H1 (cell line): ENCODE measurements at regions not wholly inside any gene's neighbourhood (a gene's known extent, or its start where the extent isn't known, plus 50 kb on each side); places are given as distances from the start of the nearest gene placed in this dataset.

ENCODE experiments used
- CTCF ChIA-PET: fragments of 300-600 bp; sonication (Branson Sonifier 250); formaldehyde crosslinking; loops from one replicate; lab custom pipeline; 2021; ENCODE audit not compliant: partially characterized antibody; lab: Charles Lee
- POLR2A ChIA-PET: fragments of 300-600 bp; sonication (Branson Sonifier 250); formaldehyde crosslinking; loops from one replicate; lab custom pipeline; 2021; ENCODE audit warnings: inconsistent platforms; ENCODE audit not compliant: partially characterized antibody; lab: Charles Lee
- DNase-seq, 2 experiments: peaks; one replicate each; pipeline versions ENCODE4 v3.0.0 to v3.0.0-alpha.2; 2010 to 2022; ENCODE audit warnings: low spot score in 2 of 2, low read depth in 1 of 2, mixed read lengths in 1 of 2
- FAIRE-seq: peaks from 2 replicates; lab custom pipeline; 2011; peaks lifted over from hg19 to GRCh38; lab: Jason Lieb, UNC
- H2AFZ ChIP-seq: 2 replicates; pipeline ENCODE4 v1.8.1; 2012; ENCODE audit warnings: low read length, inconsistent platforms
- H2AK5ac ChIP-seq: 2 replicates; pipeline ENCODE4 v1.6.1; 2013; ENCODE audit warnings: low read depth, low read length
- H2BK120ac ChIP-seq: replicated peaks from 2 replicates; pipeline ENCODE3; 2013; ENCODE audit warnings: low read depth, low read length, inconsistent platforms
- H2BK12ac ChIP-seq: 2 replicates; pipeline ENCODE4 v1.6.1; 2013; ENCODE audit warnings: low read depth, low read length
- H2BK15ac ChIP-seq: 2 replicates; pipeline ENCODE4 v1.6.1; 2013; ENCODE audit warnings: low read length
- H2BK20ac ChIP-seq: 2 replicates; pipeline ENCODE4 v1.6.1; 2013; ENCODE audit warnings: low read length
- H2BK5ac ChIP-seq: 2 replicates; pipeline ENCODE4 v1.6.1; 2013; ENCODE audit warnings: low read depth, low read length
- H3K14ac ChIP-seq: 2 replicates; pipeline ENCODE4 v1.6.1; 2013; ENCODE audit warnings: inconsistent platforms; ENCODE audit not compliant: insufficient read length
- H3K18ac ChIP-seq: 2 replicates; pipeline ENCODE4 v1.6.1; 2013; ENCODE audit warnings: low read length; ENCODE audit errors: extremely low read depth
- H3K23ac ChIP-seq: 2 replicates; pipeline ENCODE4 v1.6.1; 2013; ENCODE audit warnings: inconsistent platforms; ENCODE audit not compliant: insufficient read length
- H3K23me2 ChIP-seq: 2 replicates; pipeline ENCODE4 v1.6.1; 2013; ENCODE audit warnings: low read depth, low read length
- H3K27ac ChIP-seq: 2 replicates; pipeline ENCODE4 v1.6.1; 2011; ENCODE audit warnings: low read depth, low read length, inconsistent platforms
- H3K27me3 ChIP-seq, 4 experiments: replicated peaks in 1 of 4; 1 replicate in 1 of 4; 2 replicates in 3 of 4; pipeline versions ENCODE4 v1.6.1 to v1.8.1; 2011 to 2013; ENCODE audit warnings: low read length in 3 of 4, mild to moderate bottlenecking in 3 of 4, inconsistent platforms in 2 of 4, mixed read lengths in 2 of 4, moderate library complexity in 1 of 4; ENCODE audit not compliant: control insufficient read depth in 3 of 4, insufficient read depth in 3 of 4; ENCODE audit errors: extremely low read depth in 1 of 4
- H3K36me3 ChIP-seq, 4 experiments: 2 replicates each; pipeline versions ENCODE4 v1.6.1 to v1.8.1; 2011 to 2013; ENCODE audit warnings: mild to moderate bottlenecking in 4 of 4, low read length in 3 of 4, moderate library complexity in 2 of 4, control low read depth in 1 of 4, inconsistent platforms in 1 of 4; ENCODE audit not compliant: insufficient read depth in 4 of 4, control insufficient read depth in 2 of 4
- H3K4ac ChIP-seq: replicated peaks from 2 replicates; pipeline ENCODE3; 2013; ENCODE audit warnings: low read length, low read depth, mixed read lengths, inconsistent platforms; ENCODE audit not compliant: insufficient read length
- H3K4me1 ChIP-seq, 4 experiments: replicated peaks in 1 of 4; 1 replicate in 1 of 4; 2 replicates in 3 of 4; pipeline versions ENCODE4 v1.6.1 to v1.8.1; 2011 to 2013; ENCODE audit warnings: low read length in 3 of 4, inconsistent platforms in 2 of 4, mixed read lengths in 1 of 4; ENCODE audit not compliant: insufficient read depth in 4 of 4, control insufficient read depth in 3 of 4
- H3K4me2 ChIP-seq, 2 experiments: 2 replicates each; pipeline versions ENCODE4 v1.6.1 to v1.8.1; 2011 to 2013; ENCODE audit warnings: low read depth in 2 of 2, low read length in 2 of 2, control low read depth in 1 of 2, inconsistent platforms in 1 of 2, mild to moderate bottlenecking in 1 of 2; ENCODE audit not compliant: insufficient read depth in 1 of 2
- H3K4me3 ChIP-seq, 4 experiments: fragments of 200-600, 300-600 bp in 1 of 4; sonication (generic), shearing (Covaris generic), sonication (Bioruptor Twin) in 1 of 4; 2 replicates each; pipeline versions ENCODE4 v1.5.1 to v1.8.1; 2011 to 2016; ENCODE audit warnings: low read length in 4 of 4, low read depth in 3 of 4, control low read depth in 2 of 4, inconsistent platforms in 2 of 4, mild to moderate bottlenecking in 2 of 4, mixed read lengths in 1 of 4, moderate library complexity in 1 of 4; ENCODE audit not compliant: insufficient read depth in 2 of 4; ENCODE audit errors: extremely low read depth in 1 of 4
- H3K56ac ChIP-seq: replicated peaks from 2 replicates; pipeline ENCODE3; 2013; ENCODE audit warnings: low read depth, mild to moderate bottlenecking, mixed read lengths, low read length, inconsistent platforms; ENCODE audit not compliant: insufficient read length
- H3K79me1 ChIP-seq: 2 replicates; pipeline ENCODE4 v1.6.1; 2013; ENCODE audit warnings: low read depth, low read length, control low read depth
- H3K79me2 ChIP-seq, 2 experiments: 2 replicates each; pipeline versions ENCODE4 v1.6.1 to v1.8.1; 2012 to 2013; ENCODE audit warnings: low read length in 2 of 2, mild to moderate bottlenecking in 2 of 2, inconsistent platforms in 1 of 2; ENCODE audit not compliant: insufficient read depth in 2 of 2, control insufficient read depth in 1 of 2
- H3K9ac ChIP-seq, 4 experiments: replicated peaks in 1 of 4; 1 replicate in 1 of 4; 2 replicates in 3 of 4; pipeline versions ENCODE4 v1.6.1 to v1.8.1; 2011 to 2013; ENCODE audit warnings: low read depth in 3 of 4, low read length in 3 of 4, control low read depth in 2 of 4, mild to moderate bottlenecking in 2 of 4, moderate library complexity in 2 of 4, inconsistent platforms in 1 of 4; ENCODE audit errors: extremely low read depth in 1 of 4
- H3K9me3 ChIP-seq, 2 experiments: 2 replicates each; pipeline versions ENCODE4 v1.6.1 to v1.8.1; 2012 to 2013; ENCODE audit warnings: mild to moderate bottlenecking in 2 of 2, moderate library complexity in 2 of 2, control low read depth in 1 of 2, inconsistent platforms in 1 of 2, low read depth in 1 of 2, low read length in 1 of 2, mixed read lengths in 1 of 2; ENCODE audit not compliant: insufficient read depth in 2 of 2
- H4K20me1 ChIP-seq, 2 experiments: replicated peaks in 1 of 2; 2 replicates each; pipeline versions ENCODE3 to v1.8.1; 2011 to 2013; ENCODE audit warnings: inconsistent platforms in 2 of 2, low read length in 2 of 2, mild to moderate bottlenecking in 1 of 2; ENCODE audit not compliant: insufficient read depth in 2 of 2, control insufficient read depth in 1 of 2
- H4K5ac ChIP-seq: 2 replicates; pipeline ENCODE4 v1.6.1; 2013; ENCODE audit warnings: low read length, low read depth, mixed read lengths, inconsistent platforms; ENCODE audit not compliant: insufficient read length
- H4K8ac ChIP-seq: 2 replicates; pipeline ENCODE4 v1.8.0; 2013; ENCODE audit warnings: mild to moderate bottlenecking, moderate library complexity, low read length, inconsistent platforms; ENCODE audit not compliant: insufficient read depth; ENCODE audit errors: extremely low read depth
- H4K91ac ChIP-seq: replicated peaks from 2 replicates; pipeline ENCODE3; 2013; ENCODE audit warnings: low read length, mixed read lengths, inconsistent platforms; ENCODE audit not compliant: insufficient read length
- ATF3 ChIP-seq: IDR thresholded peaks from 2 replicates; pipeline ENCODE4 v1.6.1; 2011; ENCODE audit warnings: low read depth, mild to moderate bottlenecking, low read length; ENCODE audit not compliant: insufficient read depth
- CHD2 ChIP-seq: IDR thresholded peaks from 2 replicates; pipeline ENCODE4 v1.6.1; 2012; ENCODE audit warnings: low read length, improper control_type of control experiment
- CREB1 ChIP-seq: IDR thresholded peaks from 2 replicates; pipeline ENCODE4 v1.6.1; 2012; ENCODE audit warnings: inconsistent platforms
- GTF2F1 ChIP-seq: IDR thresholded peaks from 2 replicates; pipeline ENCODE4 v1.6.1; 2012; ENCODE audit warnings: low read depth, low read length, improper control_type of control experiment, borderline replicate concordance
- HDAC6 ChIP-seq: IDR thresholded peaks from one replicate; pipeline ENCODE4 v1.7.1; 2012; ENCODE audit warnings: low read depth, mild to moderate bottlenecking, inconsistent platforms, low read length, moderate library complexity
- KDM1A ChIP-seq: fragments of 200-600, 300-600 bp; sonication (generic); IDR thresholded peaks from 2 replicates; pipeline ENCODE4 v1.7.1; 2016; ENCODE audit warnings: mild to moderate bottlenecking, low read length, borderline replicate concordance
- NANOG ChIP-seq: IDR thresholded peaks from 2 replicates; pipeline ENCODE4 v1.6.1; 2011; ENCODE audit warnings: low read length, low read depth, mild to moderate bottlenecking, inconsistent platforms; ENCODE audit not compliant: insufficient read depth, poor library complexity, severe bottlenecking
- RNF2 ChIP-seq: fragments of 200-900, 300-1000 bp; sonication (generic); IDR thresholded peaks from 2 replicates; pipeline ENCODE4 v1.7.1; 2016; ENCODE audit warnings: borderline replicate concordance, low read depth, mild to moderate bottlenecking, antibody characterized with exemption, low read length; ENCODE audit not compliant: poor library complexity, severe bottlenecking; ENCODE audit errors: missing control alignments
- SP4 ChIP-seq: IDR thresholded peaks from 2 replicates; pipeline ENCODE4 v1.6.1; 2012; ENCODE audit warnings: low read length, inconsistent platforms
- YY1 ChIP-seq: IDR thresholded peaks from 2 replicates; pipeline ENCODE4 v1.6.1; 2011; ENCODE audit warnings: low read depth, mild to moderate bottlenecking, low read length
- WGBS, 2 experiments: shearing (Covaris generic) in 1 of 2; methylation state at CpG; one replicate each; pipeline versions ENCODE4 v1.1.6 to v1.1.7; 2013 to 2015; ENCODE audit warnings: low lambda C conversion rate in 2 of 2, mixed read lengths in 2 of 2, inconsistent platforms in 1 of 2, low coverage in 1 of 2, missing lambda C conversion rate in 1 of 2; ENCODE audit not compliant: insufficient replicate concordance in 2 of 2, insufficient coverage in 1 of 2, insufficient read length in 1 of 2; ENCODE audit errors: extremely low coverage in 1 of 2, missing lambda C conversion rate in 1 of 2; 5-methylcytosine and 5-hydroxymethylcytosine counted together

DNA sequence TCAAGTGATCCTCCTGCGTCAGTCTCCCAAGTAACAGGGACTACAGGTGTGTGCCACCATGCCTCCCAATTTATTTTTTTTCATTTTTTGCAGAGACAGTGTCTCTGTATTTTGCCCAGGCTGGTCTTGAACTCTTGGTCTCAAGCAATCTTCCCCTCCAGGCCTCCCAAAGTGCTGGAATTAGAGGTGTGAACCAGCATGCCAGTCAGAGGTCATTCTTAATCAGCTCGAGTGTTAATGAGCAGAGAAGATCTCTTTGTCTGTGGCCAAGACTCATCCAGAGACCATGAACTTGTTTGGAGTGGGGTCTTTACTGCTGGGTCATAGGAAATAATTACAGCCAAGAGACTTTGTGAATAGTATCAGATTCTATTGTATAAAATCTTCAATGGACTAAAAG, 99.2 kb upstream of the AP1S2 start:
- DNase-seq (no peak), FAIRE-seq (no peak)

More for the DNA sequence above, 99.2 kb upstream of the AP1S2 start:
- Histone ChIP-seq H2BK12ac (no peak overlapping the region), H3K18ac (no peak overlapping the region), H2AK5ac (no peak overlapping the region), H3K79me1 (no peaks in the 10 kb centered on the region), H3K4me1 (peaks cover 0 to 6% (median 0%) of the 10 kb centered on the region in 4 experiments; a peak in 1 of 7 replicates), H2BK120ac (no peak overlapping the region), H2AFZ (no peak overlapping the region), H3K56ac (no peak overlapping the region), H3K14ac (no peak overlapping the region), H3K9me3 (no peaks in the 10 kb centered on the region), H4K20me1 (no peaks in the 10 kb centered on the region), H2BK5ac (no peak overlapping the region), H3K23me2 (no peaks in the 10 kb centered on the region), H3K4ac (no peak overlapping the region), H2BK20ac (no peak overlapping the region), H3K27ac (no peak overlapping the region), H3K79me2 (no peaks in the 10 kb centered on the region), H3K9ac (no peak overlapping the region), H3K4me2 (no peak overlapping the region), H3K27me3 (no peaks in the 10 kb centered on the region), H2BK15ac (no peak overlapping the region), H4K5ac (no peak overlapping the region), H4K91ac (no peak overlapping the region), H4K8ac (no peak overlapping the region), H3K23ac (no peak overlapping the region), H3K4me3 (no peak overlapping the region), H3K36me3 (no peaks in the 10 kb centered on the region)
- POLR2A ChIA-PET, result no interaction called here
- CTCF ChIA-PET, result no interaction called here
- no peak for TF ChIP-seq GTF2F1
- TF ChIP-seq SP4, result no peak
- TF ChIP-seq CHD2, result no peak
- TF ChIP-seq YY1, result no peak
- no peak for TF ChIP-seq CREB1
- no peak for TF ChIP-seq KDM1A
- no peak for TF ChIP-seq NANOG
- no peak for TF ChIP-seq ATF3
- no peak for TF ChIP-seq HDAC6
- no peak for TF ChIP-seq RNF2
- 95% methylated on average over 2 of the region's 2 CpGs; no CpG with 5 or more reads in 1 of the 2 experiments for WGBS, 2 experiments
